Tongue (tissue), 1 donor: ENCODE measurements at regions not wholly inside any gene's neighbourhood (a gene's known extent, or its start where the extent isn't known, plus 50 kb on each side); places are given as distances from the start of the nearest gene placed in this dataset.
"Not testable (repeated sequence)": the region's sequence is repeated elsewhere in the genome, so short reads cannot be mapped to it uniquely, and the experiment has no call there.

Source experiments
- DNase-seq: peaks from one replicate; pipeline ENCODE4 v3.0.0-alpha.2; 2015

DNA sequence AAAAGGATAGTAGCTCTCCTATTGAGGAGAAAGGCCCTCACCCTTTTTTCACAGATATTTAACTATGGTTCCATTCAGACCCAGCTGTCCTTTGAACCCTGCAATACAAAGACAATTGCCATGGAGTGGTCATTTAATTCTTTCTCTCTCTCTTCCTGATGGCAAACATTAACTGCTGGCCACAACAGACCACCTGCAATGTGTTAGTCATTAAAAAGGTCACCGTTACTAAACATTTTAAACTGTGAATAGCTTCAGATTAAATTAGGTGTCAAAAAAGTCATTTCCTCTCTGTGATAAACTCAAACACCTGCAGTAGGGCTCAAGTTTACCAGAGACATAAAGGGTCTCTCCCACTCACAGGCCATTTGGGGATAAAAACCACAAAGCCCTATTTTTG lies 697.2 kb downstream of the TOX3 start:
- DNase-seq, result no peak

DNA sequence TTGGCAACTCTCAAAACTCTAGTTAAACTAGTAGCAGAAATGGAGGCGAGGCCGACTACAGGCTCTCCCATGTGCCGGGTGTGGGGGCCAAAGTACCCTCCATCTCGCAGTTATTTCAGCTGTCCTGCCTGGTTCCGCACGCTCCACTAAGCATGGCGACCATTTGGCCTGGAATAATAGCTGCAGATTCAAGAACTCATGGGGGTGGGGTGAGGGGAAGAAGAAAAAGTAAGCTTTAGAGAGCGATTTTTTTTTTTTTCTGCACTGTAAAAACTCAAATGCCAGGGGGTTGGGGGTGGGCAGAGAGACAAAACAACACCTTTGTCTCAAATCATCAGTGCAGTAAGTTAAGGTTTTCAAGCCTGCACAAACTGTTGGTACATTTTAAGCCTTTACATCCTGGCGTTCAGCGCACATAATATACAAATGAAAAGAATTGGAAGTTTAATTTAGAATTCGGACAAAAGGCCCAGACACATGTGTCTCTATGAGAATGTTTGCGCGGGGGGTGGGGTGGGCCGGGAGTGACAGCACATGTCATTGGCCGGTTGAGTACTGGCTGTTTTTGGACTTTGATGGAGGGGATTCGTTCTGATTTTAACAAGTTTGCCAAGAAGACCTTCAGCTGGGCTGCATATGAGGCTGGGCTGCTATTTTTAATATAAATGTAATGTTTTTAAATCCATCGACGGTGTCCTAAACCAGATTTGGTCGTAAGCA lies 694.7 kb upstream of the SALL1 start:
- DNase-seq, result peak; percentile 26

DNA sequence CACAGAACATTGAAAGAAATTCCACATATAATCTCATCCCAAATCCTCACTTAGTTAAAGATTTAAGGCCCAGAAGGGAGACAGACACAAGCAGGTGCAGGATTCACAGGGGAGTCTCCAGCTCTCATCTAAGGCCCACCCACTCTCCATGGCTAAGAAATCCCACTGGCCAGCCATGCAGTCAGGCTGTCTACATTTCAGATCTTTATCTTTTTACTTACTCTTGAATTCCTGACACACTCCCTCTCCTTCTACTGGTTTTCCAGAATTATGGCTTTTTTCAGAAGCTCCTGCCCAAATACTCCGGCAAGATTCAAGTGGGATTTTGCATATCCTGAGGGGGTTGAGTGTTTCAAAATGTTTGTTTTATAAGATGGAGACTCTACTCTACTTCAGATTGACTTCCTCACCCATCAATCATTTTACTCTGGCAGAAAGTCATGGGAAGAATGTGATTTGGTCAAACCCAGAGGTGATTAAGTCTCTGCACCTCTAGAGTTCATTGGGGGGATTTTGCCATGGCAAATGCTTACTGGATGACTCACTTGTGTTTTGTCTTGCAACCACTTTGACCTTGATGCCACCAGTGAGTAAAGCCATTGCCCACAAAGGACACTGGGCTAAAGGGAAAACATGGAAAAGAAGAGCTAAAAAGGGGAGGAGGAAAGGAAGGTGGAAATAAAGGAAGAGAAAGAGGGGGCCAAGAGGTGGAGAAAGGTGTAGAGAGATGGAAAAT lies 688.8 kb upstream of the SALL1 start:
- DNase-seq, result peak; percentile 29

DNA sequence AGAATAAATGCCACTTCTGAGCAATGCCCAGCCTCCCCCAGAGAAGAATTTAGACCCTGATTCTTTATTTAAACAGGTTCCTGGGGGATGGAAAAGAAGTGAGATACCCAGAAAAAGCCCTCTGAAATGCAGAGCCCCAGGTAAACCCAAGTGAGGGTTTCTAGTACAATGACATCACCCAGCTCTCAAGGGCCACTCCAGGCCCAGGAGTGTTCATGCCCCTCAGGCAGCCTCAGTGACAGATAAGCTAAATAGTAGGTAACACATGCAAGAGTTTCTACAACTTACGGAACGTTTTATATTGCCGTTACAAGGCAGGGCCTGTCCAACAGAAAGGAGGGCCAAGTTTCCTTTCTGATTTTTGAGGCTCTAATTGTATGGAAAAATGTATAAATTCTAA lies 683.7 kb upstream of the SALL1 start:
- DNase-seq, result no peak

DNA sequence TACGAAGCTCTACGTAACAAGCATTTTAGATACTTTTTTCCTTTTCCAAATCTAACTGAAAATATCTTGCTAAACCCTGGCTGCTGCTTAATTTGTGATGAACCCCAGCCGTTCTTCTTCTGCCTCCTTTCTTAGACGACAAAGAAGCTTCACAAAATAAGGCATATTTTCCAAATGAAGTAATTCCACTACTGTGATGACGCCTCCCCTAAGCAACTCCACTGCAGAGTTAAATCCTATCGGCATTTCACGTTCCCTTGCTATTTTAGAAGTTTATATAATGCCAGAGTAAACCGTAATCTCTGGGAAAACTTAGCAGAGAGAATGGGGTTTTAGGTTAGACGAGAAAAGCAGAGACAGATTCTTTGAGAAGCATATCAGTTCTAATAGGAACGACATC lies 683.1 kb upstream of the SALL1 start:
- peak; percentile 43 for DNase-seq

DNA sequence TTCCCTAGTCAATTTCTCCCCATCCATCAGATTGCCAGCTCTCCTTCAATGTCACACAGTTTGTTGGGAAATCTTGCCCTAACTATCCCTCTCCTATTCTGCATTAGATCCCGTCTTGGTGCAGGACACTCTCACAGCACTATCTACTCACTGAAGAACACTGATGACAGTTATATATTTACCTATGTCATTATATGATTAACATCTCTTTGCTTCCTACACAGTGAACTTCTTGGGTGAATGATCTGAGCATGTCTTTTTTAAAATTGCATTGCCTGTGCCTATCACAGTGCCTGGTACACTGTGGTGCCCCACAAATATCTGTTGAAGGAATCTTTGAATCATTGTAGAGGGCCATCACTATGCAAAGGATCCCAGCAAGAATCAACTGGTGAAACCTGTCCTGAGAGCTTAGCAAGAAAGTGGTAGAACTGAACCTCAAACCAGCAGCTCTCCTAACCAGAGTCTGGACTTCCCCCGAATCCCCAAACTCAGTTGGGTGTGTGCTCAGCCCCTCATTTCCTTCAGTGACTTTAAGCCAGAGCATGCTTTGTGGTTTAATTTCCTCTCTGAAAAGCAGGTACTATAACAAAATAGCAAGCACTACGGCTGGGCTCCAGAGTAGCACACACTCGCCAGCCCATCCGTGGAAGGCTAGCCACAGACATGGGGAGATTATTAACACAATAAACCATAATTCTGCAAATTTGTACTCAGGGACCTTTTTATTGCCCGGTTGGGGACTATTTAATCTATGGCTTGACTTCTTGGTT lies 680.7 kb upstream of the SALL1 start:
- DNase-seq, result no peak

DNA sequence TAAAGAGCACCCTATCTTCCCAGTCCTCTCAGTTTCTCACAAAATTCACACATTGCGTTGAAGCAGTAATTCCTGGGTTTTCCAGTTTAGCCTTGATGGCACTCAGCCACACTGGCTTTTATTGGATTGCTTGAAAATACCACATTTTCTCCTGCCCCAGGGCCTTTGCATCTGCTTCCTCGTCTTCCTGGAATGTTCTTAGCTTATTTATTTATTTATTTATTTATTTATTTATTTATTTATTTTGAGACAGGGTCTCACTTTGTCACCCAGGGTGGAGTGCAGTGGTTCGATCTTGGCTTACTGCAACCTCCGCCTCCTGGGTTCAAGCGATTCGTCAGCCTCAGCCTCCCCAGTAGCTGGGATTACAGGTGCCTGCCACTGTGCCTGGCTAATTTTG lies 680.0 kb upstream of the SALL1 start:
- not testable (repeated sequence) for DNase-seq

DNA sequence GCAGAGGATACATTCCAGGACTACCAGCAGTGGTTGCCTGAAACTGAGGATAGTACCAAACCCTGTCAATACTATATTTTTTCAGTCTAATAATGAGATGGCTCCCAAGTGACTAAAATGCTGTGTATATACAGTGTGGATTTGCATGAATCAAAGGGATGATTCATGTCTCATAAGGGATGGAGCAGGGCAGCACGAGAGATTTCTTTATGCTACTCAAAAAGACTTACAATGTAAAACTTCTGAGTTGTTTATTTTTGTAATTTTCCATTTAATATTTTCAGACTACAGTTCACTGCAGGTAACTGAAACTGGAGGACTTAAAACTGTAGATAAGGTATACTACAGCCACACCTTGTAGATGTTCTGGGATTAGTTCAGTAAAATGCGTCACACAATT lies 674.7 kb upstream of the SALL1 start:
- no peak for DNase-seq

DNA sequence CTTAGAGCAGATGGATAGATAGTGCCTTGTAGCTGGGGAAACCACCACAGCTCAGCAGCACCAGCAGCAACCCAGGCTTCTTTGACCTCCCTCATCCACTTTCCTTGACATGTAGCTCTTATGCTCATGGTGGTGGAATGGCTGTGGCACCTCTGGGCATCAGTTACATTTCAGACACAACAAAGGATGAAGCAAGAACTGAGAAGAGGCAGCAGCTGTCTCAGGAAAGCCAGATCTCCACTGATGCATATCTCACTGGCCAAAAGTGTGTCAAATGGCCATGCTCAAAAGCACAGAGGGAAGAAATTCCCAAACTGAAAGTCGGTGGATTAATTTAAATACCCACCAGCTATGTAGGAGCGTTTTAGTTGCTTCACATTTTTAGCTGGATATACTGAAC lies 671.4 kb upstream of the SALL1 start:
- no peak for DNase-seq

DNA sequence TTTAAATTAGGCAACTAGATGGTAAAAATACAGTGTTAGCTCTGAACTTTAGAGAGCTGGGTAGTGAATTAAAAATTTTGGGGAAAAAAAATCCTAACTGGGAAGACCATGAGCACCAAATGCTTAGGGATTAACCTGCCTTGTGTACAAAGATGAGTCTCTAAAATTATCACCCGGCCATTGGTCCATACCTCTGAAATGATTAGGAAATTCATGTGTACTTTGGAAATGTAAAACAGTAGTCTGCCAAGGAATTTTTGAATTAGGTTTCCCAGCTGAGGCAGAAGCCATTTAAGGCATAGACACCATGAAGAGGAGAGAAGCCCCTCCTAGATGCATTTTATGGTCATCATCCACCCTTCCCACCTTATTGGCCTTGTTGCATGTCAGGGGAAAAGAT lies 670.5 kb upstream of the SALL1 start:
- DNase-seq, result no peak

DNA sequence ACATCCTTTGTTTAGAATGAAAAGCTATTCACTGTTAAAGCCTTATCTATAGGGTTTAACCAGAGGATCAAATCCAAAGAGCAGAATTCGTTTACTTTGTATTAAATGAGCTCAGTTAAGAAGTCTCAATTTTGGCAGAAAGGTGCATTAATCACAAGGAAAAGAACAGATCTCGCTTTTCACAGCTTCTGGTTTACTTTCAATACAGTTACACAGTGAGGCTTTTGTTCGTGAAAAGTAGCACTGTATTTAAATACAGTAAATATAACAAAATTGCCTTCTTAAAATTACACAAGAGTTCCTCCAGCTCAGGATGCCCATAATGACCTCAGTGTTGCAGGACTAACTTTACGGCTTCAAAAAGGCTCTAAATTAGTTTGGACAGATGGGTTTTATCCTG lies 669.1 kb upstream of the SALL1 start:
- DNase-seq, result no peak

DNA sequence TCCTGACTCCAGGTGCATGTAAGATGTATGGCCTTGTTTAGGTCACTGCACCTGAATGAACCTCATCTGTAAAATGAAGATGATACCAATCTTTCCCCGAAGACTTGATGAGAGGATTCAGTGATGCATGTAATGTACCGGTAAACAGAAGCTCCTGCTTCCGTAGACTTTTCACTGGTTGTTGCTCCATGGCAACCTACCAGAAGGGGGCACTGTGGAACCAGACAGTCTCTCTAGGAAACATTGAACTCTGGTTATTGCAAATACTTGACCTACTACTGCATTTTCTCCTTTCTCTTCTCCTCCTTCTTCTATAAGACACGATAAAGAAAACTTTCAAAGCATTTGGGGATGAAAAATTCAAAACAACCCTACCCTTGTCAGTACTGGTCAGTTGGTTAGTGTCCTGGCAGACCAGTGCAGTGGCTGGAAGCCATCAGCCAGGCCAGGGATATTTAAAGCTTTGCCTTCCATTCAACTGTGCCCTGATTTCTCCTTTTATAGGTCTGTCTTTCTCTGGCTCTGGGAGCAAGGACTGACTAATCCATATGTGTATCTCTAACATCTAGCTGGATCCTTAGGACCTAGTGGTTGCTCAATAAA lies 667.4 kb upstream of the SALL1 start:
- DNase-seq, result peak; percentile 36

DNA sequence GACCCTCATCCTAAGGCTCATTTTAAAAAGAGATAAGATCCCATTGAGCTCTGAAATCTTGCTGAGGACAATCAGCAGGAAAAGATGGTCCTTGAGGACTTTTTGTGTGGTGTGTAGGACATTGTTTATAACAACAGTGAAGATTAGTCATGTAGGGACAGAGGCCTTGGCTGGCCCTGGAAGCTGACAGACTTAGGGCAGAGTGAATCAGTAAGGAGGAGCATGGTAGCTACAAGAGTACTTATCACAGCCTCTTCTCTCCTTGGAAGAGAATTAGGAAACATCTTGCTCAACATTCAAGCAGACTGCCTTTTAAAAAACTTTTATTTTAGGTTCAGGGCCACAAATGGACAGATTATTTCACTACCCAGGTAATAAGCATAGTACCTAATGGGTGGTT lies 665.9 kb upstream of the SALL1 start:
- no peak for DNase-seq

DNA sequence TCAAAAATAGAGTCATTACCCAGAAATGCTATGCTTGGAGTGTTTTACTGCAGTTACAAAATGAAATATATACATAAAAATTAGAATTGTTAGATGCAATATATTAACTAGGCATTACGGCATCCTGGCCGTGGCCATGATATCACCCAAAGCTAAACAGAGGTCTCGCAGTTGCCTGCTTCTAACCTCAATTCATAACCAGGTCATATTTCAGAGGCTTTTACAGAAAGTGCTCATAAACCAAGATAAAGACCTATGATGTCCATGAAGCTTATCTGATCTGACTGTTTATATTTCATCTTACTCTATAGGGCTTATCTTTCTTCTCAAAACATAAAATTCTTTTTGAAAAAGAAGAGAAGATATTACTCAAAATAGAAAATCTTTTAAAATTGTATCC lies 664.5 kb upstream of the SALL1 start:
- no peak for DNase-seq

DNA sequence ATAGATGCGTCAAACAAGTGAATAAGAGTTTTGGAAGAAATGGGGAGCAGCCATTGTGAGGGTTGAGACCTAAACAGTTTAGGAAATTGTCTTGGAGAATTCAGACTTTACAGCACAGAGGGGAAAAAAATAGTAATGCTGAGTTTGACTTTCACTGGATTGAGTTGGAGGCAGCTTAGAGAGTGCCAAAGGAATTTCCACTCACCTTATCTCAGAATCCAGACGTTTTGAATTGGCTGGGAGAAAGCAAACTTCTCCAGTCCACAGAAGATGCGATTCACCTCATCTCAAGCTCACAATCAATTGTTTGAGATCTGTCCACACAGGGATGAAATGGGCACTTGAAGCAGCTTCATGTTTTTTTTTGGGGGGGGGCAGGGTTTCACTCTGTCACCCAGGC lies 663.5 kb upstream of the SALL1 start:
- DNase-seq, result no peak

DNA sequence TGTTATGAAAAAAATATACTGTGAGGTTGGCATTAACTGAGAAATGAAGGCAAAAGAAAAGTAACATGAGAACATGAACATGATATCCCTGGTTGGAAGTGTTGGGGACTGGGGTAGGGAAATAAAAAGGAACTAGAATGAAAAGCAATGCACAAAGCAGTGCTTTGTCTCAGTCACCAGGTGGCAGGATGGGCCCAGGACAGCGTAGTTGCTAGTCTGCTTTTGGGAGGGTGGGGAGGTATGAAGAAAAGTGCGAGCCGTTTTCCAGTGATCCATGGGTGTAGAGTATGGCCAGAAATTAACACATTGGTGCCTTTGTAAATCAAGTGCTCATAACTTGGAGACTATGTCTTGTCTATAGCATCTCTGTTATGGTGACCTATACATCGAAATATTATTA lies 662.5 kb upstream of the SALL1 start:
- DNase-seq, result no peak

DNA sequence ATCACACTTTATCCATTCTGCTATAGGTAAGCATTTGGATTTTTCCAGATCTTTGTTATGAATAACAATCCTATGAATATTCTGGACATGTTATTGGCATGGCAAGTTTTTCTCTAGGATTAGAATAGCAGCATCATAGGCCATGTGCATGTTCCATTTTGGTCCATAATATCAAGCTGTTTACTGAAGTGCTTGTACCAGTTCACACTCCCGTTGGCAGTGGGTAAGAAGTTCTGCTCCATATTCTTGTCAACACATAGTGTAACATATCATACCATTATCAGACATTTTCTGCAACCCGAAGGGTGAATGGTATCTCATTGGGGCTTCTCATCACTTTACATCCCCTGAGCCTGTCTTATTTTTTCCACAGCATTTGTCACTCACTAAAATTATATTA lies 661.9 kb upstream of the SALL1 start:
- no peak for DNase-seq

DNA sequence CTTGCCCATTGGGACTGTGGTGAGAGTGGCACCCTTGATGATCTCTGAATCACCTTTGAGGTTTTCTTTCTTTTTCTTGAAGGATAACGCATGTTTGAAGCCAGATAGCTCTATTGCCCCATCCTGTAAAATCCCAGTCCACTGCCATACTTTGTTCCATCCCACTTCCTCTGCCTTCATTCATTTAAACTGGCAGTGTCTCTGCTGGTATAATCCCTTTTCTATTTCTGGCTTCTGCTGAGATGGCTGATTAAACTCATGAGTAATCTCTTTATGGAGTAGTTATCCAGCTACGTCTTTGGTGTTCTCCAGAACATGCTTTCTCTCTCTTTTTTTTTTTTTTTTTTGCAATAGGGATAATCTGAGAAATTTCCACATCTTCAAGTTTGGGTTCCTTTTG lies 656.5 kb upstream of the SALL1 start:
- no peak for DNase-seq

DNA sequence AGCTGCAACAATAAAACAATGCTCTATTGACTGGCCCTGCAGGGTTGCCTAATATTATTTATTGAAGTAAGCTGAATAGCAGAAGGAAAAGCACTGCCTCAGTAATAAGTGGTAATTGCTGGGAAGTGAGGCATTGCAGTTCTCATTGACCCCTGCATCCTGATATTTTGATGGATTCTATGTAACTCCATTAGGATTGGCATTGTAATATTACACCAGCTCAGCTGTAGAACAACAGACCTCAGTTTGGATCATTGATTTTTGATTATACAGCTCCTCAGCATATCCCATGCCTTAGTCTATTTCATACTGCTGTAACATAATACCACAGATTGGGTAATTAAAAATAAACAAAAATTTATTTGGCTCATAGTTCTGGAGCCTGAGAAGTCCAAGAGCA lies 650.6 kb upstream of the SALL1 start:
- no peak for DNase-seq

DNA sequence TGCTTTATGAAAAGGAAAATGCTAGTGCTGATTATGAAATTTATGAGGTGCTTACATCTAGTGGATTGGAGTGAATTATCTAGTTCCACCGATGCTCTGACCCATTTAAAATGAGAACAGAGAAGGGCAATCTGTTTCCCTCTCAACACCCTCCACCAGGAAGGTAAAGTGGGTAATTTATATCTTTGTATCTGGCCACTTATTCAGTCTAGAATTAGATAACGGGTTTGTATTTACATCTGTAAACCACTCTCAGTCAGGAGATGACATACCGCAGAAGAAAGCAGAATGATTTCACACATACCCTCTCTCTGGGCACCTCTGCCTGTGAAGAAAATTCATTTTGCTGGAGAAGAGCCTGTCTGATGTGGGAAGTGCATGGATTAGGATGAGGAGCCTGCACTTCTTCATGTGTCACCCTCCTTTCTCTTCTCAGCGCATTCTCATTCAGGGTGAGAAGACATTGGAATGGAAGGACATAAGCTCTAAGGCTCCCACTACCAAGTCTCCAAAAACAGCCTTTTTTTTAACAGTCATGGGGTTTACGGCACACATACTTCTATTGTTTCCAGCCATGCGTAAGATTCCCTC lies 646.7 kb upstream of the SALL1 start:
- peak; percentile 9 for DNase-seq

DNA sequence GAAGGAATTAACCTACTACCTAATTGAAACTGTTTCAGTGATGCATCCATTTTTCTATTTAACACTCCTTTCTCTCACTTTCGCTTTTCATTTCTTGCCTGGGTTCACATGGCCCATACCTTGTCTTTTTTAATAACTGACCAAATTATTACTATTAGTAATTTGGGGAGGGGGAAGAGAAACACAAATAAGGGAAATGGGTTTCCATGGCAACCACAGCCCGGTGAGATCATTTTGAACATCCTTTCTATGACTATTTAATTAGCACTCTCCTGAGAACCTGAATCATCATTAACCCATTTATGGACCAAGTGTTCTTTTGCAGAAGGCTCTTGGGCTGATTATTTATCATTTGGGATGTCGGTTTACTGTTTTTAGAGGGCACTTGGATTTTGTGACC lies 628.2 kb upstream of the SALL1 start:
- DNase-seq, result no peak

DNA sequence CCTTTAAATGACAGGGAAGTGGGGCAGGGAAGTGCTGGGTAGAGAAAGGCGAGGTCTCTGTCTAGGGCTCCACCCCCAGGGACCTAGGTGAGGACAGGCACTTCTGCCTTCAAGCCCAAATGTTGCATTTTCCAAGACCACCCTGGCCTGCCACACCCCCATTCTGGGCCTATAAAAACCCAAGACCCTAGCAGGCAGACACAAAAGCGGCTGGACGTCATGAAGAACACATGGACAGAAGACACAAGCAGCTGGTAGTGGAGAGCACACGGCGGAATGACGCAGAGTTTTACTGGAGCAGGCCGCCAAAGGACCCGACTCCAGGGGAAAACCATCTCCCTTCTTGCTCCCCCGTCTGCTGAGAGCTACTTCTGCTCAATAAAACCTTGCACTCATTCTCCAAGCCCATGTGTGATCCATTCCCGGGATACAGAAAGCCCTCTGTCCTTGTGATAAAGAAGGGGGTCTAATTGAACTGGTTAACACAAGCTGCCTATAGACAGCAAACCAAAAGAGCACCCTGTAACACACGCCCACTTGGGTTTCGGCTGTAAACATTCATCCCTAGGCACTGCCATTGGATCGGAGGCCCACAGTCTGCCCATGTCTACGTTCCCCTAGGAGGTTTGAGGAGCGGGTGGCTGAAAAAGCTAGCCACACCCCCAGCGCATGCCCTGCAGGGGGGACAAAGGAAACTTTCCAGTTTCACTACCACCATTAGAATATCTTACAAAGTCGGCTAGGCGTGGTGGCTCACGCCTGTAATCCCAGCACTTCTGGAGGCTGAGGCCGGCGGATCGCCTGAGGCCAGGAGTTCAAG lies 622.2 kb upstream of the SALL1 start:
- no peak for DNase-seq
